COLO668 (cell line): ENCODE measurements at regions not wholly inside any gene's neighbourhood (a gene's known extent, or its start where the extent isn't known, plus 50 kb on each side); places are given as distances from the start of the nearest gene placed in this dataset.
"Not testable (repeated sequence)": the region's sequence is repeated elsewhere in the genome, so short reads cannot be mapped to it uniquely, and the experiment has no call there.

Experiments
- DNase-seq: peaks from one replicate; lab custom pipeline; 2025; ENCODE audit not compliant: unreplicated experiment; lab: John Stamatoyannopoulos, UW

- DNase-seq, result no peak
Observed at GRCh38 chr21:27382404-27382803, 415.5 kb upstream of the ADAMTS5 start.

- no peak for DNase-seq
Observed at GRCh38 chr21:27380303-27380702, 413.4 kb upstream of the ADAMTS5 start.

DNA sequence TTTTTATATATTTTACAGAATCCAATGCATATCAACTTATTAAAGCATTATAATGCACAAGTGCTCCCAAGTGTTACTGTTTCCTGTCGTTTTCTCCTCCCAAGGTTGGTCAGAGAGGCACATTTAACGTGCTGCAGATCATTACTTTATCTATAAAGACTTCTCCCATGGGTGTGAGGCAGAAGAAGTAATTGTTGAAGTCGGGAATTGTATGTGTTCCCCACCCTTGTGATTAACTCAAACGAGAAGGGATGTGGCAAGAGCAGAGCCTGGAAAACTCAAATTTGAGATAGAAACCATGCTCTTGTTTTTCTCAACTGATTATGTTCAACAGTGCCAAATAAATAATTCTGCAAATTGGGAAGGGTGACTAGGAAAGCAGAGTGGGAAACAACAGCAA, 412.5 kb upstream of the ADAMTS5 start:
- no peak for DNase-seq

DNA sequence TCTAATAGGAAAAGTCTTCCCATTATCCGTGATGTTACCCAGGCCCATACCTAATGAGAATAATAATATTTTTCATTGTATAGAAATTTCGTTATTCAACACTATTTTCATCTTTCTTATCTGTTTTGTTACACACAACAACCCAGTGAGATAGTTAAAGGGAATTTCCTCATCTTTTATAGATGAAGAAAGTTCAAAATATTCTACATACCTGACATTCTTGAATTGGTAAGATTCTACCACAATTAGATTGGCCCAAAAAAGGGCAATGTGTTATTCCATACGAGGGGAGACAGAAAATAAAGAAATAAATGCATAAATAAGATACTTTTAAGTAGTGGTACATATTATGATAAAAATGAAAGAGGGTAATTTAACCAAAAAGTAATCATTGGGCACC, 405.5 kb upstream of the ADAMTS5 start:
- DNase-seq, result no peak

DNA sequence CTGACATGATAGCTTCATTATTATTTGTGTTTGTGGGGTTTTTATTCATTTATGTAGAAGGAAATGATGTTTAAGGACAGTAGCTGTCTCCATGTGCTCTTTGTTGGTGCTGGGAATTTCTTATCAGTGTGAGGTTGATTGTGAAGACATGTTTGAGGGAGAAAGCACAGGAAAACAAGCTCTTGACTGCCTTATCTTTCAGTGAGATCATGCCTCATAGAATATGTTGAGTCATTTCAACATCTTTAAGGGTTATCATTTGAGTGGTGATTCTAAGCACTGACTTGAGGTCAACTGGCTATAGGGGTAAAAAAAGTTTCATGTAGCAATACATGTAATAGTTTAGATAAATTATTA, 405.1 kb upstream of the ADAMTS5 start:
- DNase-seq, result no peak

- DNase-seq, result no peak
Observed at GRCh38 chr21:27371115-27371974, 404.5 kb upstream of the ADAMTS5 start.

DNA sequence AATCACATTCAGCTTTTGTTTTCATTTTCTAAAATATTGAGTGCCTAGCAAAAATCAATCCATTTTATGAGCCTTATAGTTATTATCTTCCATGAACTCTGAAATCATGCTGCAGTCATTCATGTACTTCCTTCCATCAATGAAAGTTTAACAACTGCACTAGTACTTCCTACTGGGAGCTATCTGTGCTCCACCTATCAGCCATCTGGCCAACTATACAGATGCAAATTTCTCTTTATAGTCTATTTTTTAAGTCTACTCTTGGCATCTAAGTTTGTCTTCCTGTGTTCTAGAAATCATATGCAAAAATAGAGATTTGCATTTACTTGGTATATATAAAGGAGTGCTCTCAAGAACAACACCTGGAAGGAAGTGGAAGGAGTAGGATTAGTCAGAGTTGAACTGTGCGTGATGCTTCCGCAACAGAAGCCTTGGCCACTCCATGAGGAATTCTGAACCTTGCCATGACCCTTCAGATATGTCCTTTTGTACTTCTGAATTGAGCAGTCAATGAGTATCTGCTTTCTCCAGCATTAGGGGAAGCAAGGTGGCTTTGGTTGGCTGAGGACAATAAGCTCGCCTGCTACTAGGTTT, 403.2 kb upstream of the ADAMTS5 start:
- no peak for DNase-seq

DNA sequence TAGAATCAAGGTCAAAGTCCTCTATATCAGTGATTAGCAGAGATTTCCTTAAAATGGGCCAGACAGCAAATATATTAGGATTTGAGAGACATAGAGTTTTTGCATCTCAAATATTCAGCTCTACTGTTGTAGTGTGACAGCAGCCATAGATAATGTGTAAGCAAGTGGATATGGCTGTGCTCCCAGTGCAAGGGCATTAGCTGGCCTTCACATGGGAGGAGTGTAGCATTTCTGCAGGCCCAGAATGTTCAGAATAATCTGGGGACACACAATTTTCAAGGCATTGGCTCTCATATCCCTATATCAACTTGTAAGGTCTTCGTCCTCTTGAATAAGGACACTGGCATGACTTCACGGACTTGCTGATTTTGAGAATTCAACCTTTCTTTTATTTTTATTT, 402.3 kb upstream of the ADAMTS5 start:
- DNase-seq, result no peak

- no peak for DNase-seq
Observed at GRCh38 chr21:27366646-27367235, 399.9 kb upstream of the ADAMTS5 start.

DNA sequence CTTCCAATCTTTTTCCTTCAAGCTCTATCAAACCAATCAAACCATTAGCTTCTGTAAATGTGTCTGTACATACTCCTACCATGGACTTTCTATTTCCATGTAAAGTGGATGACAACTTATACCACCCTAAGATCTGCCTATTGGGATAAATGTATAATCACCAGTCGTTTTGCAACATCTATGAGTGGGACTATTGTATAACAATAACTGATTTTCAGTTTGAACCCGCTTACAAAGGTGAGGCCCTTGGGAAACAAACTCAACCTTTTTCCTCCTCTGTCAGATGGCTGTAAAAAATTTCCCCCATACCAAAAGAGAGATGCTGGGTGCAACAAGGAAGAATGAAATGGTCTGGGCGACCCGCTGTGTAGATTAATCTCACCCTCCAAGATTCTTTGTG, 399.1 kb upstream of the ADAMTS5 start:
- no peak for DNase-seq

- no peak for DNase-seq
Observed at GRCh38 chr21:27365394-27365793, 398.5 kb upstream of the ADAMTS5 start.

DNA sequence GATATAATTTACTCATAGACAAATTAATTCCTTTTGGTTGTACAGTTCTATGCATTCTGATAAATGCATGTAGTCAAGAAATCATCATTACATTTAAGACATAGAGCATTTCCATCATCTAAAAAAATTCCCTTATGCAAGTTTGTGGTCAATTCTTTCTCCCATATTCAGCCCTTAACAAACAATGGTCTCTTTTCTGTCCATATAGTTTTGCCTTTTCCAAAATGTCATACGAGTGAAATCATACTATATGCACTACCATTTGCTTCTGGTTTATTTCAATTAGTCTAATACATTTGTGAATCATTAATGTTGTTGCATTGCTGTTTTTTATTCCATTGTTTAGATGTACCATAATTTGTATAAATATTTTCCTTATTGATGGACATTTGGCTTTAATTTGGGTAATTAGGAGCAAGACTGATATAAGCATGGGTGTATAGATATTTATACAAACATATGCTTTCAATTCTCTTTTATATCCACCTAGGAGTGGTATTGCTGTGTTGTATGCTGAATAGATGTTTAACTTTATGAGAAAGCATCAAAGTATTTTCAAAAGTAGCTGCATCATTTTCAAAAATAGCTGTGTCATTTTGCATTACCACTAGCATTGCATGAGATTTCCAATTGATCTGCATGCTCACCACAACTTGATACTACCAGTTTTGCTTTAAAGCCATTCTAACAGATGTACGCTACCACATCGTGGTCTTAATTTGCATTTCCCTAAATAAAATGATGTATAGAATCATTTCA, 397.0 kb upstream of the ADAMTS5 start:
- DNase-seq, result no peak

GRCh38 chr21:27362249-27362648, 395.4 kb upstream of the ADAMTS5 start:
- DNase-seq, result no peak

- no peak for DNase-seq
Observed at GRCh38 chr21:27359141-27359540, 392.3 kb upstream of the ADAMTS5 start.

DNA sequence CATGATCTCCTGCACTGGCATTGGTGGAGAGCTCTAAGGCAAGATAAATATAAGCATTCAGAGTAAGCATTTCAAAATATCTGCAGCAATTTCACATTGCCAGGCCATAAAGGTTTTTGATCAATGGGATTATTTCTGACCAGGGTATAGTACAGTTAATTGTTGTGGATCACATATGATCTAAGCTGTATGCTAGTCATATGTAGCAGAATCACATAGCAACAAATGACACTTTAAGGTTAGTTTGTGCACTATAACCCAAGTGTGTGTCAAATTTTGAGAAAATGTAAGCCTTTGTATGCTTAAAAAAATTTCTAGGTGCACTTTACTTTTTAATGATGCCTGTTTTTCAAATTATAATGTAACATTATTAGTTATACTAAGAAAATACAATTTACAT, 386.0 kb upstream of the ADAMTS5 start:
- no peak for DNase-seq

DNA sequence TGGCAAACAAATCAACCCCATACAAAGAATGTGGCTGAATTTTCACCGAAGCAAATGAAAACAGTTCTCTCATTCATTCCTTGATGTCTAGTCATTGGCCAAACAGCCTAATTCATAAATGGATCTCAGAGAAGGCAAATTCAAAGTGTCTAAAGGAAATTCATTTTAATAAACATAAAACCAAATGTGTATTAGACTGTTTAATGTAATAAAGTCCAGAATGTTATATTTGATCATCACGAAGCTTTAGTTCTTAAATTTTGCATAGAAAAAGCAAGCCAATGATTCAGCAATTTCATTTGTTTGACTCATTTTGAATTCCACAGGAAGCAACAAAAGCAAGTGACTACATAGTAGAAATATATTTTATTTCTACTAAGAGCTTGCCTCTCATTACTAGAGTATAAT, 379.2 kb upstream of the ADAMTS5 start:
- no peak for DNase-seq

DNA sequence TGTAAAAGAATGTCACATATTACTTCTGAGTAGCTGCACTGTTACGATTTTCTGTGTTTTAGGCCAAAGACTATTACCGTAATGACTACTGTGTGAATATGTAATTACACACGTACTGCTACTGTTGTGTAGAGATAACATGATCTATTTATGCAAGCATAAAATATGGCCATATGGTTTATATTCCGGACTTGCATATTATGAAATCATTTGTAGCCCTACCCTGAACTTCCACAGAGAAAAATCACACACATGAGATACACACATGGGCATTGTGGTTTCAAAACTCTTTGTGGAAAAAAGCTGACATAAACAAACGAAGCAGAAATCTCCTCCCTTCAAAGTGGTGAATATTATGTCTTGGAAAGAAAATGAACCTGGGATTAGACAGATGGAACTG, 373.0 kb upstream of the ADAMTS5 start:
- no peak for DNase-seq

GRCh38 chr21:27338007-27338406, 371.1 kb upstream of the ADAMTS5 start:
- not testable (repeated sequence) for DNase-seq

DNA sequence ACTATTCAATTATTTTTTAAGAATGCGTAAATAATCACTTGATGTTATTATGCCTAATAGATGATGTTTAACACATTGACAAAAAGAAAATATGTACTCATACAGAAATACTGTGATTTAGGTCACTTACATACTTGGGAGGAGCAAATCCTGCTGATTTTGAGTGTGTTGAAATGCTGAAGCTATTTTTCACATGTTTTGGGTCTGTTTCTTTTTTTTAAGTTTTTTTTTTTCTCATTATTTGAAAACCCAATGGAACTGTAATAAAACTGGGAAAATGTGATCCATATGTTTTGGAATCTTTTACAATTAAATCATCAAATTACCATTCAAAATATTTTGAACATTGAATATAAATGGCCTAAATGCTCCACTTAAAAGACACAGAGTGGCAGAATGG, 366.2 kb upstream of the ADAMTS5 start:
- DNase-seq, result no peak

DNA sequence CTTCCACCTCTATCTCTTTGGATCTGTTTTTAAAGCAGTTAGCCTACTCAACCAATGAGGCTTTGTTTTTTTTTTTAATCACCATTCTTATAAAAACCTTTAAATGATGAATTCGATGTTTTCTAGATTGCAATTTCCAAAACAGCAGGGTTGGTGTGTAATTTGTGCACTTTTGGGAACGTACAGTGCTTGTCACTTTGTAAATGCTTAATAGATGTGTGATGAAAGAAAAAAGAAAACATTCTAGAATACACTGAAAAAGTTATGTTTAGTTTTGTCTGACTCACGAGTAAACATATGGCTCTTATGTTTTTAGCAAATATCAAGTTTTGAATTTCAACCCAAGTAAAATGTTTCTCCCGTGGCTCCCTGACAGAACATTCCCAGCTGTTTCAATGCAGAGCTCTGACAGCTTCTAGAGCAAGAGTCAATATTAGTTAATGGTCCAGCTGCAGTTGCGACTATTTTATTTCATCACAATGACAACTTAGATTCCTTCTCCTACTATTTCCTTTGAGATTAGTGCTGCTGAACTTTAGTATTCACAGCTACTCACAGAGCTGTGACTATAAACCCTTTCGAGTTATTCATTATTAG, 362.5 kb upstream of the ADAMTS5 start:
- no peak for DNase-seq

GRCh38 chr21:27326301-27326700, 359.4 kb upstream of the ADAMTS5 start:
- DNase-seq, result no peak
